ENCODE measurements at regions not wholly inside any gene's neighbourhood (a gene's known extent, or its start where the extent isn't known, plus 50 kb on each side); places are given as distances from the start of the nearest gene placed in this dataset.

GRCh38 chr10:33461295-33461640, 126.8 kb upstream of the NRP1 start:
- no peak overlapping the region for H3K4me3 ChIP-seq (ENCODE audit: severe bottlenecking)
- H3K9me3 ChIP-seq (ENCODE audit: severe bottlenecking) = no peaks in the 10 kb centered on the region
- H3K4me1 ChIP-seq (ENCODE audit: insufficient read depth, poor library complexity, severe bottlenecking) = no peaks in the 10 kb centered on the region
- no peak for DNase-seq (ENCODE audit: low spot score)
- H3K27me3 ChIP-seq (ENCODE audit: insufficient read depth, poor library complexity, severe bottlenecking) = no peaks in the 10 kb centered on the region
- no peak for TF ChIP-seq CTCF (IDR thresholded peaks at IDR 0.05; ENCODE audit: poor library complexity, severe bottlenecking)
- no peak for ATAC-seq (ENCODE audit: low read depth)
- no peak overlapping the region for H3K27ac ChIP-seq (ENCODE audit: poor library complexity, severe bottlenecking)
- H3K36me3 ChIP-seq (ENCODE audit: low read depth) = no peaks in the 10 kb centered on the region

GRCh38 chr10:33460505-33461294, 126.2 kb upstream of the NRP1 start:
- Histone ChIP-seq H3K4me1 (ENCODE audit: insufficient read depth, poor library complexity, severe bottlenecking) (no peaks in the 10 kb centered on the region), H3K27me3 (ENCODE audit: insufficient read depth, poor library complexity, severe bottlenecking) (no peaks in the 10 kb centered on the region), H3K36me3 (ENCODE audit: low read depth) (no peaks in the 10 kb centered on the region), H3K27ac (ENCODE audit: poor library complexity, severe bottlenecking) (no peak overlapping the region), H3K4me3 (ENCODE audit: severe bottlenecking) (no peak overlapping the region), H3K9me3 (ENCODE audit: severe bottlenecking) (no peaks in the 10 kb centered on the region)
- DNase-seq (ENCODE audit: low spot score) = no peak
- no peak for TF ChIP-seq CTCF (IDR thresholded peaks at IDR 0.05; ENCODE audit: poor library complexity, severe bottlenecking)
- ATAC-seq (ENCODE audit: low read depth) = no peak

- Histone ChIP-seq H3K4me1 (ENCODE audit: insufficient read depth, poor library complexity, severe bottlenecking) (no peaks in the 10 kb centered on the region), H3K27me3 (ENCODE audit: insufficient read depth, poor library complexity, severe bottlenecking) (no peaks in the 10 kb centered on the region), H3K36me3 (ENCODE audit: low read depth) (no peaks in the 10 kb centered on the region), H3K27ac (ENCODE audit: poor library complexity, severe bottlenecking) (no peak overlapping the region), H3K4me3 (ENCODE audit: severe bottlenecking) (no peak overlapping the region), H3K9me3 (ENCODE audit: severe bottlenecking) (no peaks in the 10 kb centered on the region)
- no peak for TF ChIP-seq CTCF (IDR thresholded peaks at IDR 0.05; ENCODE audit: poor library complexity, severe bottlenecking)
- no peak for DNase-seq (ENCODE audit: low spot score)
- ATAC-seq (ENCODE audit: low read depth) = no peak
Measured at GRCh38 chr10:33459602-33460001, 125.1 kb upstream of the NRP1 start.

- no peaks in the 10 kb centered on the region for H3K36me3 ChIP-seq (ENCODE audit: low read depth)
- H3K27me3 ChIP-seq (ENCODE audit: insufficient read depth, poor library complexity, severe bottlenecking) = no peaks in the 10 kb centered on the region
- no peak overlapping the region for H3K27ac ChIP-seq (ENCODE audit: poor library complexity, severe bottlenecking)
- DNase-seq (ENCODE audit: low spot score) = no peak
- H3K4me3 ChIP-seq (ENCODE audit: severe bottlenecking) = no peak overlapping the region
- no peak for ATAC-seq (ENCODE audit: low read depth)
- H3K4me1 ChIP-seq (ENCODE audit: insufficient read depth, poor library complexity, severe bottlenecking) = no peaks in the 10 kb centered on the region
- H3K9me3 ChIP-seq (ENCODE audit: severe bottlenecking) = peaks cover 3% of the 10 kb centered on the region
- TF ChIP-seq CTCF (IDR thresholded peaks at IDR 0.05; ENCODE audit: poor library complexity, severe bottlenecking) = no peak
Measured at GRCh38 chr10:33455029-33455428, 120.6 kb upstream of the NRP1 start.

- H3K27me3 ChIP-seq (ENCODE audit: insufficient read depth, poor library complexity, severe bottlenecking) = no peaks in the 10 kb centered on the region
- no peaks in the 10 kb centered on the region for H3K36me3 ChIP-seq (ENCODE audit: low read depth)
- DNase-seq (ENCODE audit: low spot score) (no peak), ATAC-seq (ENCODE audit: low read depth) (no peak)
- no peaks in the 10 kb centered on the region for H3K4me1 ChIP-seq (ENCODE audit: insufficient read depth, poor library complexity, severe bottlenecking)
- no peak overlapping the region for H3K27ac ChIP-seq (ENCODE audit: poor library complexity, severe bottlenecking)
- no peak overlapping the region for H3K4me3 ChIP-seq (ENCODE audit: severe bottlenecking)
- TF ChIP-seq CTCF (IDR thresholded peaks at IDR 0.05; ENCODE audit: poor library complexity, severe bottlenecking) = no peak
- H3K9me3 ChIP-seq (ENCODE audit: severe bottlenecking) = peaks cover 3% of the 10 kb centered on the region
Measured at GRCh38 chr10:33454554-33454953, 120.1 kb upstream of the NRP1 start.
